ENCODE measurements at regions not wholly inside any gene's neighbourhood (a gene's known extent, or its start where the extent isn't known, plus 50 kb on each side); places are given as distances from the start of the nearest gene placed in this dataset.
A peak's percentile ranks its signal among the peaks of the same experiment; 100 is the strongest.

GRCh38 chr7:116614499-116615262, 57.3 kb upstream of the MET start:
- no peaks in the 10 kb centered on the region for H3K36me3 ChIP-seq (ENCODE audit: control insufficient read depth, insufficient read depth, low read length)
- no peak overlapping the region for H3K4me3 ChIP-seq (replicated peaks in 1 of 4; ENCODE audit: control extremely low read depth in 1 of 4, insufficient read depth in 1 of 4, low read depth in 3 of 4, low read length in 4 of 4)
- no peaks in the 10 kb centered on the region for H3K4me1 ChIP-seq (ENCODE audit: control insufficient read depth, extremely low read depth, insufficient read depth, low read length)
- no peak for DNase-seq (ENCODE audit: low read depth in 2 of 2)
- H3K79me2 ChIP-seq (ENCODE audit: control insufficient read depth, insufficient read depth, low read length) = no peaks in the 10 kb centered on the region
- H3K4me2 ChIP-seq (ENCODE audit: extremely low read depth, insufficient read depth, low read length) = no peak overlapping the region
- H2AFZ ChIP-seq (ENCODE audit: low read length) = no peak overlapping the region
- no peak overlapping the region for H3K9ac ChIP-seq (ENCODE audit: insufficient read depth, low read length)
- no peak for TF ChIP-seq EZH2 (IDR thresholded peaks at IDR 0.05; ENCODE audit: low read length, missing control alignments)
- no peak for TF ChIP-seq CTCF (conservative IDR thresholded peaks at IDR 0.05 in 1 of 2, IDR thresholded peaks at IDR 0.05 in 1 of 2; ENCODE audit: low read depth in 1 of 2, low read length in 2 of 2)
- no peaks in the 10 kb centered on the region for H3K27me3 ChIP-seq (ENCODE audit: control insufficient read depth, insufficient read depth, low read length)
- H3K27ac ChIP-seq (ENCODE audit: insufficient read depth, low read length) = no peak overlapping the region
- H3K9me3 ChIP-seq (ENCODE audit: control insufficient read depth, insufficient read depth, low read depth, low read length) = no peaks in the 10 kb centered on the region
- no peaks in the 10 kb centered on the region for H4K20me1 ChIP-seq (ENCODE audit: control insufficient read depth, extremely low read depth, insufficient read depth, low read length)

- Histone ChIP-seq H3K9me3 (ENCODE audit: control insufficient read depth, insufficient read depth, low read depth, low read length) (no peaks in the 10 kb centered on the region), H3K4me1 (ENCODE audit: control insufficient read depth, extremely low read depth, insufficient read depth, low read length) (no peaks in the 10 kb centered on the region), H3K4me2 (ENCODE audit: extremely low read depth, insufficient read depth, low read length) (no peak overlapping the region), H3K79me2 (ENCODE audit: control insufficient read depth, insufficient read depth, low read length) (no peaks in the 10 kb centered on the region), H2AFZ (ENCODE audit: low read length) (no peak overlapping the region), H3K27me3 (ENCODE audit: control insufficient read depth, insufficient read depth, low read length) (no peaks in the 10 kb centered on the region), H3K9ac (ENCODE audit: insufficient read depth, low read length) (no peak overlapping the region), H3K36me3 (ENCODE audit: control insufficient read depth, insufficient read depth, low read length) (no peaks in the 10 kb centered on the region), H3K4me3 (replicated peaks in 1 of 4; ENCODE audit: control extremely low read depth in 1 of 4, insufficient read depth in 1 of 4, low read depth in 3 of 4, low read length in 4 of 4) (no peak overlapping the region), H4K20me1 (ENCODE audit: control insufficient read depth, extremely low read depth, insufficient read depth, low read length) (no peaks in the 10 kb centered on the region), H3K27ac (ENCODE audit: insufficient read depth, low read length) (no peak overlapping the region)
- no peak for TF ChIP-seq CTCF (conservative IDR thresholded peaks at IDR 0.05 in 1 of 2, IDR thresholded peaks at IDR 0.05 in 1 of 2; ENCODE audit: low read depth in 1 of 2, low read length in 2 of 2)
- TF ChIP-seq EZH2 (IDR thresholded peaks at IDR 0.05; ENCODE audit: low read length, missing control alignments) = no peak
- peak in 1 of 2 donors; percentile 77 for DNase-seq (ENCODE audit: low read depth in 2 of 2)
These were observed 55.4 kb upstream of the MET start for GRCh38 chr7:116616555-116617059.

GRCh38 chr7:116617878-116618277, 54.1 kb upstream of the MET start:
- Histone ChIP-seq H2AFZ (ENCODE audit: low read length) (no peak overlapping the region), H4K20me1 (ENCODE audit: control insufficient read depth, extremely low read depth, insufficient read depth, low read length) (no peaks in the 10 kb centered on the region), H3K4me1 (ENCODE audit: control insufficient read depth, extremely low read depth, insufficient read depth, low read length) (no peaks in the 10 kb centered on the region), H3K27ac (ENCODE audit: insufficient read depth, low read length) (no peak overlapping the region), H3K4me3 (replicated peaks in 1 of 4; ENCODE audit: control extremely low read depth in 1 of 4, insufficient read depth in 1 of 4, low read depth in 3 of 4, low read length in 4 of 4) (no peak overlapping the region), H3K9ac (ENCODE audit: insufficient read depth, low read length) (no peak overlapping the region), H3K79me2 (ENCODE audit: control insufficient read depth, insufficient read depth, low read length) (no peaks in the 10 kb centered on the region), H3K9me3 (ENCODE audit: control insufficient read depth, insufficient read depth, low read depth, low read length) (no peaks in the 10 kb centered on the region), H3K36me3 (ENCODE audit: control insufficient read depth, insufficient read depth, low read length) (no peaks in the 10 kb centered on the region), H3K27me3 (ENCODE audit: control insufficient read depth, insufficient read depth, low read length) (peaks cover 3% of the 10 kb centered on the region), H3K4me2 (ENCODE audit: extremely low read depth, insufficient read depth, low read length) (no peak overlapping the region)
- TF ChIP-seq CTCF (conservative IDR thresholded peaks at IDR 0.05 in 1 of 2, IDR thresholded peaks at IDR 0.05 in 1 of 2; ENCODE audit: low read depth in 1 of 2, low read length in 2 of 2) (no peak), EZH2 (IDR thresholded peaks at IDR 0.05; ENCODE audit: low read length, missing control alignments) (no peak)
- DNase-seq (ENCODE audit: low read depth in 2 of 2) = no peak

Data from fibroblast of lung (primary cell).